GM21737 (cell line): ENCODE measurements at regions not wholly inside any gene's neighbourhood (a gene's known extent, or its start where the extent isn't known, plus 50 kb on each side); places are given as distances from the start of the nearest gene placed in this dataset.

Source experiments
- ATAC-seq: cut with Tn5 transposase; IDR thresholded peaks from one replicate; pipeline ENCODE4 v1.9.1; 2021; ENCODE audit warnings: mild to moderate bottlenecking, moderate library complexity; ENCODE audit not compliant: unreplicated experiment

- no peak for ATAC-seq
These were observed 975.2 kb upstream of the GHITM start for GRCh38 chr10:83164156-83164555.

GRCh38 chr10:83165265-83165664 is 974.0 kb upstream of the GHITM start:
- no peak for ATAC-seq

- ATAC-seq, result no peak
These were observed 973.0 kb upstream of the GHITM start for GRCh38 chr10:83166344-83166743.

GRCh38 chr10:83167081-83167480 is 972.2 kb upstream of the GHITM start:
- ATAC-seq, result no peak

- ATAC-seq, result no peak
These were observed 962.4 kb upstream of the GHITM start for GRCh38 chr10:83176901-83177300.

GRCh38 chr10:83178526-83178925 is 960.8 kb upstream of the GHITM start:
- no peak for ATAC-seq

GRCh38 chr10:83179371-83179770 is 959.9 kb upstream of the GHITM start:
- no peak for ATAC-seq

GRCh38 chr10:83182076-83182475 is 957.2 kb upstream of the GHITM start:
- no peak for ATAC-seq

- ATAC-seq, result no peak
These were observed 954.7 kb upstream of the GHITM start for GRCh38 chr10:83184641-83185040.

GRCh38 chr10:83190614-83191013 is 948.7 kb upstream of the GHITM start:
- ATAC-seq, result no peak

GRCh38 chr10:83193026-83193425 is 946.3 kb upstream of the GHITM start:
- no peak for ATAC-seq

GRCh38 chr10:83195021-83195420 is 944.3 kb upstream of the GHITM start:
- ATAC-seq, result no peak

- ATAC-seq, result no peak
These were observed 939.9 kb upstream of the GHITM start for GRCh38 chr10:83199374-83199773.

GRCh38 chr10:83205861-83206260 is 933.4 kb upstream of the GHITM start:
- no peak for ATAC-seq

GRCh38 chr10:83212632-83213334 is 926.5 kb upstream of the GHITM start:
- ATAC-seq, result no peak

- no peak for ATAC-seq
These were observed 925.2 kb upstream of the GHITM start for GRCh38 chr10:83214136-83214535.

GRCh38 chr10:83218205-83218604 is 921.1 kb upstream of the GHITM start:
- no peak for ATAC-seq

- ATAC-seq, result no peak
These were observed 917.0 kb upstream of the GHITM start for GRCh38 chr10:83222300-83222699.

GRCh38 chr10:83222832-83223742 is 916.2 kb upstream of the GHITM start:
- no peak for ATAC-seq

GRCh38 chr10:83225781-83226180 is 913.5 kb upstream of the GHITM start:
- no peak for ATAC-seq

- ATAC-seq, result no peak
These were observed 909.3 kb upstream of the GHITM start for GRCh38 chr10:83229991-83230390.

- ATAC-seq, result no peak
These were observed 905.6 kb upstream of the GHITM start for GRCh38 chr10:83233691-83234090.
